ENCODE measurements at regions not wholly inside any gene's neighbourhood (a gene's known extent, or its start where the extent isn't known, plus 50 kb on each side); places are given as distances from the start of the nearest gene placed in this dataset.
"Not testable (repeated sequence)": the region's sequence is repeated elsewhere in the genome, so short reads cannot be mapped to it uniquely, and the experiment has no call there.

GRCh38 chr7:84904561-84904960, 282.3 kb downstream of the SEMA3D start:
- no peak for DNase-seq (ENCODE audit: low read depth in 1 of 2, low spot score in 1 of 2)
- Histone ChIP-seq H3K36me3 (no peaks in the 10 kb centered on the region), H3K9me3 (ENCODE audit: low read depth) (no peaks in the 10 kb centered on the region), H3K4me1 (ENCODE audit: low read depth) (peaks cover 6% of the 10 kb centered on the region), H3K4me3 (no peak overlapping the region), H3K27me3 (no peaks in the 10 kb centered on the region), H3K27ac (no peak overlapping the region)
- no peak for TF ChIP-seq CTCF (IDR thresholded peaks at IDR 0.05; ENCODE audit: low read depth, low read length)

GRCh38 chr7:84901366-84901765, 285.5 kb downstream of the SEMA3D start:
- no peak for TF ChIP-seq CTCF (IDR thresholded peaks at IDR 0.05; ENCODE audit: low read depth, low read length)

GRCh38 chr7:84900215-84900614, 286.6 kb downstream of the SEMA3D start:
- Histone ChIP-seq H3K4me1 (ENCODE audit: low read depth) (no peaks in the 10 kb centered on the region), H3K27me3 (no peaks in the 10 kb centered on the region), H3K27ac (no peak overlapping the region), H3K9me3 (ENCODE audit: low read depth) (no peaks in the 10 kb centered on the region), H3K36me3 (no peaks in the 10 kb centered on the region), H3K4me3 (no peak overlapping the region)
- DNase-seq (ENCODE audit: low read depth in 1 of 2, low spot score in 1 of 2): no peak
- no peak for TF ChIP-seq CTCF (IDR thresholded peaks at IDR 0.05; ENCODE audit: low read depth, low read length)

More at GRCh38 chr7:84901366-84901765, 285.5 kb downstream of the SEMA3D start:
- H3K27me3 ChIP-seq: no peaks in the 10 kb centered on the region
- H3K4me1 ChIP-seq (ENCODE audit: low read depth): no peaks in the 10 kb centered on the region
- no peaks in the 10 kb centered on the region for H3K9me3 ChIP-seq (ENCODE audit: low read depth)
- DNase-seq (ENCODE audit: low read depth in 1 of 2, low spot score in 1 of 2): no peak
- H3K4me3 ChIP-seq: no peak overlapping the region
- no peaks in the 10 kb centered on the region for H3K36me3 ChIP-seq
- H3K27ac ChIP-seq: no peak overlapping the region

- H3K36me3 ChIP-seq: no peaks in the 10 kb centered on the region
- no peak for TF ChIP-seq CTCF (IDR thresholded peaks at IDR 0.05; ENCODE audit: low read depth, low read length)
- H3K4me3 ChIP-seq: no peak overlapping the region
- no peaks in the 10 kb centered on the region for H3K9me3 ChIP-seq (ENCODE audit: low read depth)
- DNase-seq (ENCODE audit: low read depth in 1 of 2, low spot score in 1 of 2): no peak
- H3K27me3 ChIP-seq: no peaks in the 10 kb centered on the region
- H3K27ac ChIP-seq: no peak overlapping the region
- no peaks in the 10 kb centered on the region for H3K4me1 ChIP-seq (ENCODE audit: low read depth)
Measured at GRCh38 chr7:84895563-84895962, 291.3 kb downstream of the SEMA3D start.

- H3K4me3 ChIP-seq; DNase-seq (ENCODE audit: low read depth in 1 of 2, low spot score in 1 of 2); H3K27me3 ChIP-seq: not testable (repeated sequence)
Measured at GRCh38 chr7:84883570-84883969, 303.3 kb downstream of the SEMA3D start.

GRCh38 chr7:84880326-84880997, 306.4 kb downstream of the SEMA3D start:
- H3K9me3 ChIP-seq (ENCODE audit: low read depth); DNase-seq (ENCODE audit: low read depth in 1 of 2, low spot score in 1 of 2); H3K4me1 ChIP-seq (ENCODE audit: low read depth); H3K27ac ChIP-seq; H3K27me3 ChIP-seq; H3K36me3 ChIP-seq; H3K4me3 ChIP-seq: not testable (repeated sequence)

More at GRCh38 chr7:84883570-84883969, 303.3 kb downstream of the SEMA3D start:
- not testable (repeated sequence) for H3K36me3 ChIP-seq; H3K4me1 ChIP-seq (ENCODE audit: low read depth); H3K27ac ChIP-seq; H3K9me3 ChIP-seq (ENCODE audit: low read depth)
